NCI-H1105 (cell line): ENCODE measurements at regions not wholly inside any gene's neighbourhood (a gene's known extent, or its start where the extent isn't known, plus 50 kb on each side); places are given as distances from the start of the nearest gene placed in this dataset.

Experiments used
- DNase-seq: peaks from one replicate; lab custom pipeline; 2025; lab: John Stamatoyannopoulos, UW

GRCh38 chr4:56206258-56206657 lies 181.0 kb downstream of the AASDH start:
- DNase-seq, result no peak

- DNase-seq, result no peak
These were observed 187.0 kb downstream of the AASDH start for GRCh38 chr4:56200275-56200674.

GRCh38 chr4:56198265-56198664 lies 189.0 kb downstream of the AASDH start:
- DNase-seq, result no peak

GRCh38 chr4:56197387-56197786 lies 189.9 kb downstream of the AASDH start:
- no peak for DNase-seq

- DNase-seq, result no peak
These were observed 192.3 kb downstream of the AASDH start for GRCh38 chr4:56195025-56195424.

GRCh38 chr4:56191534-56191933 lies 195.8 kb downstream of the AASDH start:
- no peak for DNase-seq

GRCh38 chr4:56187688-56188087 lies 199.6 kb downstream of the AASDH start:
- DNase-seq, result no peak

- no peak for DNase-seq
These were observed 200.3 kb downstream of the AASDH start for GRCh38 chr4:56186808-56187523.

GRCh38 chr4:56185901-56186300 lies 201.4 kb downstream of the AASDH start:
- no peak for DNase-seq

- DNase-seq, result no peak
These were observed 203.1 kb downstream of the AASDH start for GRCh38 chr4:56184214-56184613.

- DNase-seq, result no peak
These were observed 203.8 kb downstream of the AASDH start for GRCh38 chr4:56183344-56183959.

GRCh38 chr4:56182356-56182755 lies 204.9 kb downstream of the AASDH start:
- no peak for DNase-seq

- no peak for DNase-seq
These were observed 205.9 kb downstream of the AASDH start for GRCh38 chr4:56181140-56181953.

- DNase-seq, result no peak
These were observed 218.2 kb downstream of the AASDH start for GRCh38 chr4:56169061-56169460.

GRCh38 chr4:56164907-56165306 lies 216.2 kb downstream of the CEP135 start:
- no peak for DNase-seq

- no peak for DNase-seq
These were observed 211.9 kb downstream of the CEP135 start for GRCh38 chr4:56160636-56161035.

GRCh38 chr4:56158483-56158882 lies 209.7 kb downstream of the CEP135 start:
- no peak for DNase-seq

GRCh38 chr4:56156141-56156540 lies 207.4 kb downstream of the CEP135 start:
- DNase-seq, result no peak

- DNase-seq, result no peak
These were observed 206.7 kb downstream of the CEP135 start for GRCh38 chr4:56155432-56155831.

- DNase-seq, result no peak
These were observed 200.8 kb downstream of the CEP135 start for GRCh38 chr4:56149591-56149990.

- no peak for DNase-seq
These were observed 199.7 kb downstream of the CEP135 start for GRCh38 chr4:56148428-56148827.

GRCh38 chr4:56147371-56147770 lies 198.6 kb downstream of the CEP135 start:
- no peak for DNase-seq

GRCh38 chr4:56146956-56147355 lies 198.2 kb downstream of the CEP135 start:
- DNase-seq, result no peak
